Thoracic aorta (tissue), 2 donors: ENCODE measurements at regions not wholly inside any gene's neighbourhood (a gene's known extent, or its start where the extent isn't known, plus 50 kb on each side); places are given as distances from the start of the nearest gene placed in this dataset.

Experiments used
- ATAC-seq: fragments of 150-250 bp; one replicate; pipeline ENCODE4 v1.8.0; 2017; ENCODE audit warnings: low read depth; ENCODE audit not compliant: insufficient number of reproducible peaks, low FRiP score
- DNase-seq: peaks from one replicate; pipeline ENCODE4 v3.0.0-alpha.2; 2020; ENCODE audit warnings: low spot score
- H3K27ac ChIP-seq, 2 donors: fragments of 200-600 bp; sonication (generic); 1 replicate in 1 of 2; 2 replicates in 1 of 2; pipeline ENCODE4 v1.5.1; 2016; ENCODE audit warnings: mild to moderate bottlenecking in 2 of 2, moderate library complexity in 2 of 2
- H3K27me3 ChIP-seq: fragments of 200-600 bp; sonication (generic); replicated peaks from 2 replicates; pipeline ENCODE4 v1.6.0; 2016; ENCODE audit warnings: mild to moderate bottlenecking; ENCODE audit not compliant: insufficient read depth
- H3K36me3 ChIP-seq: fragments of 200-600 bp; sonication (generic); one replicate; pipeline ENCODE4 v1.5.1; 2016
- H3K4me1 ChIP-seq, 2 donors: fragments of 200-600 bp; sonication (generic); 1 replicate in 1 of 2; 2 replicates in 1 of 2; pipeline versions ENCODE4 v1.5.1 to v1.6.0; 2016; ENCODE audit warnings: low read depth in 2 of 2, mild to moderate bottlenecking in 1 of 2; ENCODE audit not compliant: control insufficient read depth in 1 of 2
- H3K4me3 ChIP-seq: fragments of 200-600 bp; sonication (generic); 2 replicates; pipeline ENCODE4 v1.5.1; 2016; ENCODE audit warnings: mild to moderate bottlenecking
- H3K9me3 ChIP-seq: fragments of 200-600 bp; sonication (generic); 2 replicates; pipeline ENCODE4 v1.5.1; 2016
- TF ChIP-seq, protein P1 (sequence below): fragments of 200-600 bp; sonication (generic); IDR thresholded peaks from one replicate; pipeline ENCODE4 v1.5.1; 2019; ENCODE audit warnings: antibody characterized with exemption

DNA sequence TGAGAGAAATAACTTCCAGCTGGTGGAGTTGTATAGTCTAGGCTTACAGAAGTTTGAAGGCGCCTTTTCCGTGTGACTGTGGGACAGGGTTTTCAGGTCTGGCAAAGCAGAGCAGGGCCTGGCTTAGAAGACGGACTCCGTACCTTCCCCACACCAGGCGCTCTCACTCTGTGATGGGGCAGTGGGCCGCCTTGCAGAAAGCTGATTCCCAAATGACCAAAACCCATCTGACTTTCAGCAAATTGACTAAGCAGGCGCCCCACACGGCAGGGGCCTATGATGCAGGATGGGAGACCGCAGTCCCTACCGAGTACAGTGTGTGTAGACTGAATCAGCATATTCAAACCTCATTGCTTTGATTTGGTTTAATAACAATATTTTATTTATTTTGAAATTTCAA, 85.8 kb upstream of the TMEM45B start:
- DNase-seq (no peak), ATAC-seq (no peak)
- H3K27ac ChIP-seq, result no peak overlapping the region
- H3K36me3 ChIP-seq, result no peaks in the 10 kb centered on the region
- H3K4me3 ChIP-seq, result no peak overlapping the region
- H3K4me1 ChIP-seq, result no peaks in the 10 kb centered on the region
- no peaks in the 10 kb centered on the region for H3K9me3 ChIP-seq
- no peaks in the 10 kb centered on the region for H3K27me3 ChIP-seq
- TF ChIP-seq, protein P1, sequence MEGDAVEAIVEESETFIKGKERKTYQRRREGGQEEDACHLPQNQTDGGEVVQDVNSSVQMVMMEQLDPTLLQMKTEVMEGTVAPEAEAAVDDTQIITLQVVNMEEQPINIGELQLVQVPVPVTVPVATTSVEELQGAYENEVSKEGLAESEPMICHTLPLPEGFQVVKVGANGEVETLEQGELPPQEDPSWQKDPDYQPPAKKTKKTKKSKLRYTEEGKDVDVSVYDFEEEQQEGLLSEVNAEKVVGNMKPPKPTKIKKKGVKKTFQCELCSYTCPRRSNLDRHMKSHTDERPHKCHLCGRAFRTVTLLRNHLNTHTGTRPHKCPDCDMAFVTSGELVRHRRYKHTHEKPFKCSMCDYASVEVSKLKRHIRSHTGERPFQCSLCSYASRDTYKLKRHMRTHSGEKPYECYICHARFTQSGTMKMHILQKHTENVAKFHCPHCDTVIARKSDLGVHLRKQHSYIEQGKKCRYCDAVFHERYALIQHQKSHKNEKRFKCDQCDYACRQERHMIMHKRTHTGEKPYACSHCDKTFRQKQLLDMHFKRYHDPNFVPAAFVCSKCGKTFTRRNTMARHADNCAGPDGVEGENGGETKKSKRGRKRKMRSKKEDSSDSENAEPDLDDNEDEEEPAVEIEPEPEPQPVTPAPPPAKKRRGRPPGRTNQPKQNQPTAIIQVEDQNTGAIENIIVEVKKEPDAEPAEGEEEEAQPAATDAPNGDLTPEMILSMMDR, result no peak

DNA sequence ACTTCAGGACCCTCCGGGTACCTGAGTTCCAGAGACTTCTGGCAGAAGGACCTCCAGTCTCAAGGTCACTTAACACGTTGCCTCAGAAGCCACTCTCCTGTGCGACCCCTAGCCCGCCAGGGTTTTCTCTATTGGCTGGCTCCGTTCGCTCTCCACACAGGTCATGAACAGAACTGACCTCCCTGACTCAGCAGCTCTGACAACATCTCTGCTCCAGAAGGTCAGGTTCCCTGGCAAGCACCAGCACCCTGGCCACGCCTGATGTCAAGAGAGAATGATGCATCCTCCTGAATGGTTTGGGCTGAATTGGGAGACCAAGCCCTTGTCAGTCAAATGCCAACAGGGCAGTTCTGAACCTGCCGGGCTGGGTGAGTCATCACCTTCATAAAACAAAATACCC, 84.3 kb upstream of the TMEM45B start:
- DNase-seq (no peak), ATAC-seq (no peak)
- no peak overlapping the region for H3K27ac ChIP-seq
- no peaks in the 10 kb centered on the region for H3K36me3 ChIP-seq
- TF ChIP-seq, protein P1, result no peak
- H3K4me3 ChIP-seq, result no peak overlapping the region
- no peaks in the 10 kb centered on the region for H3K27me3 ChIP-seq
- H3K9me3 ChIP-seq, result no peaks in the 10 kb centered on the region
- no peaks in the 10 kb centered on the region for H3K4me1 ChIP-seq

DNA sequence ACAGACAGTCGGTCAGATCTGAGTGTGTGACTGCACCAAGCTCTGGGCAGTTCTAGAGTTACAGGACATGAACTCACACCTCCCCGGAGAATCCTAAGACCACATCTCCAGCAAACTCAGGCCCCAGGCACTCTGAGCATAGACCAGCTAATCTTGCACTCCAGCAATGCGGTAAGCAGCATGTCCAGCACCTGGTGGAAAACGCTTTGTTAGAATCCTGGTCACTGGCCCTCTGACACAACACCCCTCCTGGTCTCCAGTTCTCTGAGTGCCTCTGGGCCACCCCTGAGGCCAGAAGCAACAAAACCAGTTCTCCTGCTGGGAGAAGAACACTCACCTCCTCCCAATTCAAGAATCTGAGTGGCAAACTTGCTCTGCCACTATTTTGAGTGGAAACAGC, 82.7 kb upstream of the TMEM45B start:
- Histone ChIP-seq H3K27ac (no peak overlapping the region), H3K4me1 (no peaks in the 10 kb centered on the region), H3K9me3 (no peaks in the 10 kb centered on the region), H3K27me3 (no peaks in the 10 kb centered on the region), H3K4me3 (no peak overlapping the region), H3K36me3 (no peaks in the 10 kb centered on the region)
- DNase-seq, result no peak
- TF ChIP-seq, protein P1, result no peak
- ATAC-seq, result no peak

DNA sequence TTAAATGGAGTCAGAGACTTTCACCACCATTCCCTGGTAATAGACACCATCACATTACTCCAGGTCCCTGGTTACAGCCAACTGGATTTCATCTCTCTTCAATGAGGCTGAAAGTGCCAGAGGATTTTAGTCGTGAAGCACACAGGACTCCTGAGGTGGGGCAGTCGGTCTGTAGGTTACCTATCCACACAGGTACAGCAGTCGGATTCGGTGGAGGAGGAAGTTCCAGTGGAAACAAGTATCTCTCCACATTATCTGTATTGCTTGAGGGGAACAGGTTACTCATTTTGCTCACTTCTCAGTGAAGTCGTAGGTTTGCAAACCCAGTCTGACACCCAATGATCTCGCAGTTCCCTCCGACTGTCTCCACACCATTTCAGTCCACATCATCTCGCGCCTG, 82.3 kb upstream of the TMEM45B start:
- no peaks in the 10 kb centered on the region for H3K9me3 ChIP-seq
- no peak for DNase-seq
- no peaks in the 10 kb centered on the region for H3K36me3 ChIP-seq
- H3K27ac ChIP-seq, result no peak overlapping the region
- no peaks in the 10 kb centered on the region for H3K4me1 ChIP-seq
- no peak overlapping the region for H3K4me3 ChIP-seq
- H3K27me3 ChIP-seq, result no peaks in the 10 kb centered on the region
- TF ChIP-seq, protein P1, result no peak
- no peak for ATAC-seq

DNA sequence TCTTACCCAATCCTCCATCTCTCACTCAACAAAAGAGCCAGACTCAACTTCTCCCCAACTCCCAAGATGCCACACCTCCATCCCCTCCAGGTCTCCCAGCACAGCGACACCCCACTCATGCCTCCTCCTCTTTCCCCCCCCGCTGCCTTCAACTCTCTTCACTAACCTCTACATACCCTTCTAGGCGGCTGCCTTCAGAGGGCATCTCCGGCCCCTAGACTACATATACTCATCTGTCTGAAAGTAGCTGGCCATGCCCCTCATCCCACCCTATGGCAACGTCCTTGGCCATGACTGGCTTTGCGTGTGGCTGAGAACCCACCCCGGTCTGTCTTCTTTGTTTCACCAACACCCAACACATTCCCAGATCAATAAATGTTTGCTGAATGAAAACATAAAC, 81.7 kb upstream of the TMEM45B start:
- H3K27ac ChIP-seq, result no peak overlapping the region
- no peaks in the 10 kb centered on the region for H3K9me3 ChIP-seq
- H3K36me3 ChIP-seq, result no peaks in the 10 kb centered on the region
- H3K27me3 ChIP-seq, result no peaks in the 10 kb centered on the region
- TF ChIP-seq, protein P1, result no peak
- DNase-seq (no peak), ATAC-seq (no peak)
- no peak overlapping the region for H3K4me3 ChIP-seq
- H3K4me1 ChIP-seq, result no peaks in the 10 kb centered on the region
